Head of caudate nucleus (tissue), 42 donors: ENCODE measurements at regions not wholly inside any gene's neighbourhood (a gene's known extent, or its start where the extent isn't known, plus 50 kb on each side); places are given as distances from the start of the nearest gene placed in this dataset.
"Not testable (repeated sequence)": the region's sequence is repeated elsewhere in the genome, so short reads cannot be mapped to it uniquely, and the experiment has no call there.

Experiments
- DNase-seq, 42 donors: peaks; one replicate each; pipeline versions ENCODE4 v3.0.0 to v3.0.0-alpha.2; 2020 to 2021; ENCODE audit warnings: mixed read lengths in 7 of 42
- intact Hi-C: fragments of 100-400 bp; cut with DNase I; formaldehyde crosslinking; loops from one replicate; pipeline ENCODE4 v1.15.0; 2022

GRCh38 chrY:17827155-17827554, 52.9 kb downstream of the CDY2B start:
- not testable (repeated sequence) for DNase-seq

GRCh38 chrY:17819700-17820099, 60.3 kb downstream of the CDY2B start:
- intact Hi-C loops: not testable (repeated sequence)

More at GRCh38 chrY:17827155-17827554, 52.9 kb downstream of the CDY2B start:
- intact Hi-C loops: not testable (repeated sequence)

GRCh38 chrY:17819025-17819646, 60.9 kb downstream of the CDY2B start:
- DNase-seq, intact Hi-C loops: not testable (repeated sequence)

More at GRCh38 chrY:17819700-17820099, 60.3 kb downstream of the CDY2B start:
- not testable (repeated sequence) for DNase-seq

GRCh38 chrY:17817076-17818068, 62.6 kb downstream of the CDY2B start:
- DNase-seq, intact Hi-C loops: not testable (repeated sequence)

- intact Hi-C loops, DNase-seq: not testable (repeated sequence)
Measured at GRCh38 chrY:17812664-17813063, 67.4 kb downstream of the CDY2B start.

- intact Hi-C loops, DNase-seq: not testable (repeated sequence)
Measured at GRCh38 chrY:17799915-17800314, 80.1 kb downstream of the CDY2B start.

- intact Hi-C loops, DNase-seq: not testable (repeated sequence)
Measured at GRCh38 chrY:17787214-17787613, 92.8 kb downstream of the CDY2B start.

GRCh38 chrY:17766000-17766699, 113.9 kb downstream of the CDY2B start:
- DNase-seq, intact Hi-C loops: not testable (repeated sequence)

GRCh38 chrY:17759213-17759612, 120.8 kb downstream of the CDY2B start:
- DNase-seq, intact Hi-C loops: not testable (repeated sequence)

- DNase-seq, intact Hi-C loops: not testable (repeated sequence)
Measured at GRCh38 chrY:17752887-17753497, 127.0 kb downstream of the CDY2B start.

GRCh38 chrY:17739852-17740251, 140.2 kb downstream of the CDY2B start:
- DNase-seq, intact Hi-C loops: not testable (repeated sequence)

GRCh38 chrY:17729474-17729873, 150.5 kb downstream of the CDY2B start:
- intact Hi-C loops, DNase-seq: not testable (repeated sequence)

GRCh38 chrY:17716329-17717043, 163.5 kb downstream of the CDY2B start:
- intact Hi-C loops: not testable (repeated sequence)

GRCh38 chrY:17668037-17668436, 212.0 kb downstream of the CDY2B start:
- DNase-seq, intact Hi-C loops: not testable (repeated sequence)

More at GRCh38 chrY:17716329-17717043, 163.5 kb downstream of the CDY2B start:
- not testable (repeated sequence) for DNase-seq

GRCh38 chrY:17643052-17643451, 237.0 kb downstream of the CDY2B start:
- intact Hi-C loops: not testable (repeated sequence)

GRCh38 chrY:17634484-17634883, 245.5 kb downstream of the CDY2B start:
- DNase-seq, intact Hi-C loops: not testable (repeated sequence)

More at GRCh38 chrY:17643052-17643451, 237.0 kb downstream of the CDY2B start:
- not testable (repeated sequence) for DNase-seq

GRCh38 chrY:17611256-17611655, 268.8 kb downstream of the CDY2B start:
- DNase-seq, intact Hi-C loops: not testable (repeated sequence)

- intact Hi-C loops, DNase-seq: not testable (repeated sequence)
Measured at GRCh38 chrY:17610649-17611048, 269.4 kb downstream of the CDY2B start.
